GM21367 (cell line): ENCODE measurements at regions not wholly inside any gene's neighbourhood (a gene's known extent, or its start where the extent isn't known, plus 50 kb on each side); places are given as distances from the start of the nearest gene placed in this dataset.
"Not testable (repeated sequence)": the region's sequence is repeated elsewhere in the genome, so short reads cannot be mapped to it uniquely, and the experiment has no call there.

ENCODE experiments used
- ATAC-seq: cut with Tn5 transposase; IDR thresholded peaks from one replicate; pipeline ENCODE4 v1.9.1; 2021; ENCODE audit not compliant: unreplicated experiment

GRCh38 chr6:90915224-90915915 lies 328.5 kb upstream of the MAP3K7 start:
- ATAC-seq, result no peak

DNA sequence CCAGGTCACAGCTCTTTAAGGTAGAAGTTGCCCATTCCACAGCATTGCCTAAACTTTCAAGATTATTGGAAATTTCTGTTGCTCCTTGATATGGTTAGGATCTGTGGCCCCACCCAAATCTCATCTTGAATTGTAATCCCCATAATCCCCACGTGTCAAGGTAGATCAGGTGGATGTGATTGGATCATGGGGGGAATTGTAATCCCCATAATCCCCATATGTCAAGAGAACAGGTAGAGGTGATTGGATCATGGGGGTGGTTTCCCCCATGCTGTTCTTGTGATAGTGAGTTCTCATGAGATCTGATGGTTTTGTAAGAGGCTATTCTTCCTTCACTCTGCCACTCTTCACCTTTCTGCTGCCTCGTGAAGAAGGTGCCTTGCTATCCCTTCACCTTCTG lies 327.4 kb upstream of the MAP3K7 start:
- no peak for ATAC-seq

- ATAC-seq, result no peak
These were observed 326.5 kb upstream of the MAP3K7 start for GRCh38 chr6:90913266-90913960.

- no peak for ATAC-seq
These were observed 324.8 kb upstream of the MAP3K7 start for GRCh38 chr6:90911642-90912041.

DNA sequence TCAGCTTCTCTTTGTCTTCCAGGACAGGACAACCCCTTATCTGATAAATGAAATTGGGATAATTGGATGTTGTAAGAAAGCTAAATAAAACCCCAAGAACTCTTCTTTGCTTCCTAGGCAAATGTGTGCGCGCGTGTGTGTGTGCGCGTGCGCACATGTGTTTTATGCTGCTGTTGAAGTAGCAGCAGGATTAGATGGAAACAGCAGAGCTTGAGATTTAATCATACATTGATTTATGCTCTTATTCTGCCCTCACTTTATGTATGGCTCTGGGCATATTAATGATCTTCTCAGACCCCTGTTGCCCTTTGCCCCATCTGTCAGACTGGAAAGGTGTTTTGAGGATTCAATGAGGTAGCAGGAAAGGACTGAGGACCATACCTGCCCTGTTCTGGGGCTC lies 324.0 kb upstream of the MAP3K7 start:
- ATAC-seq, result no peak

- ATAC-seq, result no peak
These were observed 321.2 kb upstream of the MAP3K7 start for GRCh38 chr6:90907931-90908655.

GRCh38 chr6:90905351-90905750 lies 318.5 kb upstream of the MAP3K7 start:
- ATAC-seq, result no peak

GRCh38 chr6:90900034-90900433 lies 313.2 kb upstream of the MAP3K7 start:
- no peak for ATAC-seq

DNA sequence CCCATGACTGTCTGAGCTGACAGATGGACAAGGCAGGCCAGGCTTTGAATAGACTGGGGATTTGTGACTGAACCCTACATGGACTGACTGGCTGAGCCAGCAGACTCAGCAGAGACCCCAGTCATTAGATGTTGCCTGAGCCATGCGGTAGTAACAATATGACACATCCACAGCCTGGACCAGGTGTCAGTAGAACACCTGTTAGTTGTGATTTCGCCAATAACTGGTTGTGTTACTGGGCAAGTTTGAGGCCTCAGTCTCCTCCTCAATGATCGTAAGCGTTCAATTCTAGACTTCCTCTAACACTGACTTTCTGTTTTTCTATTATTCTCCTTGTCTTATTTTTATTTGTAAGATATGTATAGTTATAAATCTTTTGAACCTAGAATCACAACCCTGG lies 311.9 kb upstream of the MAP3K7 start:
- no peak for ATAC-seq

DNA sequence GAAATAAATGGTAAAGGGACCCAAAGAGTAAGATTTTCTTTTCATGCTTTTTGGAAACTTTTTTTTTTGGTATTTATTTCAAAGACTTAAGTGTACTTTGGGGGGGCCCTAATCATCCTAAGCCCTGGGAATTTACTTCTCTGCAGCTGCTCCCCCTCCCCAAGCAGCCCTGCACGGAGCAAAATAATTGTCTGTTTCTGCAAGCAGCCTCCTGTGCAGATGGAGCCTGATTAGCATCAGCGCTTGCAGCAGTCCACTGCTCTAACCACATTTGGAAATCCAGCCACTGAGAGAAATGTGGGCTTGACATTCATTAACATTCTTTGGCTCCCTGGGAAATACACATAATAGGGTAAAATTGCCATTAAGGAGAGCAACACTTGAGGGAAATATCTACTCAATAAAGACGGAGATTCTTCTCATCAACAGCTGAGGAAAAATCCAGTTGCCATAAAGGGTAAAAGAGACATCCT lies 309.2 kb upstream of the MAP3K7 start:
- ATAC-seq, result no peak

DNA sequence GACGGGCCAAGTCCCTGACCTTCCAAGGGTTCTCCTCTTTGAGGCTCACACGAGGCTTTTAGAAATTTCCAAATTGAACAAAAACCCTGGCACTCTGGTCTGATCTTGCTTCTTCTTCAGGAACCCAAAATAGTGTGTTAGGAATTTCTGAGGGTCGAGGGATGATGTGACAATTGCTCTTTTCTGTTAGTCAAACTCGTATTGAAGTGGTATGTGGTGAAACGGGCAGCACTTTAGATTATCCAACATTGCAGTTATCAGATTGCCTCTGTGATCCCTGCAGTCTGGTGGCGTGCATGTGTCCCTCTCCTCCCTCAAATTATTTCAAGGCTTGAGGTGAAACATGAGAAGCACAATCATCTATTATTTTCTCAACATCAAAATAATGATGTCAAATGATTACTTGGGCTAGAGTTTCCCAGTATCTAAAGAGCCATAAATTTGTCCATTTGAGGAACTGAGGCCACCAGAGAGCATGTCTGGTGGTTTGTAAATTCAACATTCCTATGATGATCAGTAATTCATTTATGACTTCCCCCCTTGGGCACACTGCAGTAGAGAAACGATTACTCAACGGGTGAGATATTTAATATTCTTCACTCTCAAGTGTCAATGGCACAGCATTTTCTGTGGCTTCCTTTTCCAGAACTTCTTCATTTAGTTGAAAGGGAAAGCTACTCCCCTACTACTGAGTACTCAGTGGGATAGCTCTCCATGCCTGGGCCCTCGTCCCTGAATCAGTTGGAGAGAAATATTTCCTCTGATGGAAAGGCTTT lies 308.6 kb upstream of the MAP3K7 start:
- ATAC-seq, result no peak

- ATAC-seq, result no peak
These were observed 307.6 kb upstream of the MAP3K7 start for GRCh38 chr6:90894285-90895130.

DNA sequence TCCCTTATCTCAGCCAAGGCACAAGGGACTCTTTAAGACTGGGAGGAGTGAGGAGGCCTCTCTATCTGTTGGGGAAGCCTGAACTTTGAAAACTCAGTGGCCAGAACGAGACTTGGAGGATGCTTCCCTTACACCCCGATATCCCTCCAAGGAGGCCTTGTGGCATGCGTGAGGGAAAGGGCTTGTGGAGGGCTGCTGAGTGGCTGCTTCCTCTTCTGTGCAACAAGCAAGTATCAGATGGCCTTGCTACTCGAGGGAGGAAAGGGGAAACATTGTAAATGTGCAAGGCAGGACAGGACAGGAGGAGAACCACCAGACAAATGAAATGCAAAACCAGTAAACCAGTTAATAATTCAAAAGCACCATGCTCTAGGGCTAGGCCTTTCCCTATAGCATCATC lies 306.5 kb upstream of the MAP3K7 start:
- no peak for ATAC-seq

DNA sequence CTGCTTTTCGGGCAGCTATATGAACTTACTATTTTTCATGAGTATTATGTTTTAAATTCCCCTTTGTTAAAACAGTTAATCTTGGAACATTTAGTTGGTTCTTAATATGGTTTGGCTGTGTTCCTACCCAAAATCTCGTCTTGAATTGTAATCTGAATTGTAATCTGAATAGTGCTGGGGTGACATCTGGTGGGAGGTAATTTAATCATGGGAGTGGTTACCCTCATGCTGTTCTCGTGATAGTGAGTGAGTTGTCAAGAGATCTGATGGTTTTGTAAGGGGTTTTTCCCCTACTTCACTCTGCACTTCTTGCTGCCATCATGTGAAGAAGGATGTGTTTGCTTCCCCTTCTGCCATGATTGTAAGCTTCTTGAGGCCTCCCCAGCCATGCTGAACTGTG lies 305.4 kb upstream of the MAP3K7 start:
- ATAC-seq, result no peak

GRCh38 chr6:90891355-90891754 lies 304.5 kb upstream of the MAP3K7 start:
- ATAC-seq, result no peak

- no peak for ATAC-seq
These were observed 303.9 kb upstream of the MAP3K7 start for GRCh38 chr6:90890683-90891330.

DNA sequence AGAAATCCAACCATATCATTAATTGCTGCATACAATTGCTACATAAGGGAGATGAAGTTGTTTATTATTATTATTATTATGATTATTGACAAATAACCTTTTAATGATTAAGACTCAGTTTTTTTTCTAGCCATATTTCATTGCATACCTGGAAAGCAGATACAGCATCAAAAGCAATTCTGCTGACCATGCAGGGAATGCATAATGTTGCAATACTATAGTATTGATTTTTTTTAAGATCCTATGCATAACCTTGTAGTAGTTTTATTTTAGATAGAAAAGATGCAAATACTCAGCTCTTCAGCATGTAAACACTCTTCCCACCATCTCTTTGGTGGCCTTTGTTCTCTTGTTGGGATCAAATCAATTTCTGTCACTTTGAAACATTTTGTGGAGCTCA lies 300.9 kb upstream of the MAP3K7 start:
- no peak for ATAC-seq

DNA sequence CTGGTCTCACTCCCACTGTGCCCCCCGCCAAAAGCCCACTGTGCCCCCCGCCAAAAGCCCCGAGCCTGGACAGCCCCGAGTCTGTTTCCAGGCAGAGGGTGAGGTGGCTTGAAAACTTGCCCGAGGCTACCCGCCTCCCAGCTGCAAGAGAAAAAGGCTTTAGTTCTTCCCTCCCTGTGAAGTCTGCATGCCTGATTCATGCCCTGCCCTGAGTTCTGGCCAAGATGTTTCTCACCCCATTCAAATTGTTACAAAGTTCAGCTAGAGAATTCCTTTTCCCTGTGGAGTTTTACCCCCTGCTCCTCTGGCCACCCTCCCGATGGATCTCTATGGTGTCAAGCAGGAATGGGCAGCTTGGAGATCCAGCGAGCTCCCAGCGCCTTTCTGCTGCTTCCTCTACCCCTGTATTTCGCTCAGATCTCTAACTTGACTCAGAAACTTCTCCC lies 298.8 kb upstream of the MAP3K7 start:
- no peak for ATAC-seq

DNA sequence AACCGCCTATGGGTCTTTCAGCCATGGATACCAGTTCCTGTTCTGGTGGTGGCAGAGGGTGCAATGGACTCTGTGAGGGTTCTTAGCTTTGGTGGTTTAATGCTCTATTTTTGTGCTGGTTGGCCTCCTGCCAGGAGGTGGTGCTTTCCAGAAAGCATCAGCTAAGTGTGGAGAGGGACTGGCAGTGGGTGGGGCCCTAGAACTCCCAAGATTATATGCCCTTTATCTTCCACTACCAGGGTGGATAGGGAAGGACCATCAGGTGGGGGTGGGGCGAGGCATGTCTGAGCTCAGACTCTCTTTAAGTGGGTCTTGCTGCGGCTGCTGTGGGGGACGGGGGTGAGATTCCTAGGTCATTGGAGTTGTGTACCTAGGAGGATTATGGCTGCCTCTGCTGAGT lies 298.3 kb upstream of the MAP3K7 start:
- ATAC-seq, result not testable (repeated sequence)

DNA sequence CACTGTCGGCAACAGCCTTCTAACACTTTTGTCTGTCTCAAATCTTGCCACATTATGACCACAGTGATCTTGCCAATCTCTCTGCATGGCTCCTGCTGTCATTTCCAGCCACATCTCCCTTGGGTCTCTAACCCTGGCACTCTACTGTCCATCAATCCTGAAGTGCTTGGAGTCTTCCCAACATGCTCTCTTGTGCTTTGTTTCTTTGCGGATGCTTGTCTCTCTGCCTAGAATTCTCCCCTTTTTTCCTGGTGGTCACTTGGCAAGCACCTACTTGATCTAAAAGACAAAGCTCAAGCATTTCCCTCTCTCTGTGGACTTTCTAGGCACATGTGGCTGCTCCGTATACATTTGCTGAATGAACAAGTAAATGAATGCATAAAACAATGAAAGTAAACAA lies 290.7 kb upstream of the MAP3K7 start:
- no peak for ATAC-seq
